Astrocyte (in vitro differentiated cells and primary cell): ENCODE measurements at regions not wholly inside any gene's neighbourhood (a gene's known extent, or its start where the extent isn't known, plus 50 kb on each side); places are given as distances from the start of the nearest gene placed in this dataset.

Experiments used
- DNase-seq: peaks from one replicate; pipeline ENCODE4 v3.0.0-alpha.2; 2010; ENCODE audit warnings: low read depth
- FAIRE-seq: peaks from 2 replicates; lab custom pipeline; 2011; peaks lifted over from hg19 to GRCh38; lab: Jason Lieb, UNC
- H2AFZ ChIP-seq: 2 replicates; pipeline ENCODE4 v1.6.0; 2012; ENCODE audit warnings: low read depth, low read length, inconsistent platforms
- H3K27ac ChIP-seq: 2 replicates; pipeline ENCODE4 v1.5.1; 2011; ENCODE audit warnings: low read depth, low read length, inconsistent platforms
- H3K27me3 ChIP-seq: 2 replicates; pipeline ENCODE4 v1.6.0; 2011; ENCODE audit warnings: low read length, inconsistent platforms; ENCODE audit not compliant: insufficient read depth
- H3K36me3 ChIP-seq: 2 replicates; pipeline ENCODE4 v1.5.1; 2011; ENCODE audit warnings: low read length, inconsistent platforms; ENCODE audit not compliant: insufficient read depth
- H3K4me1 ChIP-seq: 2 replicates; pipeline ENCODE4 v1.5.1; 2011; ENCODE audit warnings: low read length, inconsistent platforms; ENCODE audit not compliant: insufficient read depth
- H3K4me2 ChIP-seq: 2 replicates; pipeline ENCODE4 v1.6.0; 2012; ENCODE audit warnings: low read length, inconsistent platforms
- H3K4me3 ChIP-seq: 2 replicates; pipeline ENCODE4 v1.5.1; 2011; ENCODE audit warnings: low read depth, mild to moderate bottlenecking, low read length, inconsistent platforms; ENCODE audit not compliant: insufficient read depth
- H3K79me2 ChIP-seq: 2 replicates; pipeline ENCODE4 v1.6.0; 2012; ENCODE audit warnings: mild to moderate bottlenecking, low read length, inconsistent platforms; ENCODE audit not compliant: insufficient read depth
- H3K9ac ChIP-seq: 2 replicates; pipeline ENCODE4 v1.6.0; 2012; ENCODE audit warnings: mild to moderate bottlenecking, low read length, inconsistent platforms
- H3K9me3 ChIP-seq: 2 replicates; pipeline ENCODE4 v1.5.1; 2012; ENCODE audit warnings: low read depth, mild to moderate bottlenecking, low read length, inconsistent platforms; ENCODE audit not compliant: insufficient read depth
- H4K20me1 ChIP-seq: 2 replicates; pipeline ENCODE4 v1.6.0; 2012; ENCODE audit warnings: low read length, inconsistent platforms; ENCODE audit not compliant: insufficient read depth
- H3K27ac Mint-ChIP-seq: one replicate; pipeline ENCODE4 v1.8.0; 2021; ENCODE audit warnings: mild to moderate bottlenecking, mixed read lengths; ENCODE audit not compliant: unreplicated experiment
- H3K27me3 Mint-ChIP-seq: one replicate; pipeline ENCODE4 v1.8.0; 2021; ENCODE audit warnings: low read depth, mixed read lengths; ENCODE audit not compliant: unreplicated experiment
- H3K36me3 Mint-ChIP-seq: one replicate; pipeline ENCODE4 v1.8.0; 2021; ENCODE audit warnings: low read depth, mixed read lengths; ENCODE audit not compliant: unreplicated experiment
- H3K4me1 Mint-ChIP-seq: one replicate; pipeline ENCODE4 v1.8.0; 2021; ENCODE audit warnings: low read depth, mixed read lengths; ENCODE audit not compliant: unreplicated experiment
- H3K4me3 Mint-ChIP-seq: one replicate; pipeline ENCODE4 v1.8.0; 2021; ENCODE audit warnings: mild to moderate bottlenecking, moderate library complexity, mixed read lengths; ENCODE audit not compliant: unreplicated experiment
- H3K9me3 Mint-ChIP-seq: one replicate; pipeline ENCODE4 v1.8.0; 2021; ENCODE audit warnings: mild to moderate bottlenecking, mixed read lengths; ENCODE audit not compliant: unreplicated experiment
- EZH2 ChIP-seq: IDR thresholded peaks from 2 replicates; pipeline ENCODE4 v1.6.1; 2012; ENCODE audit warnings: mild to moderate bottlenecking, low read length, inconsistent platforms; ENCODE audit not compliant: insufficient read depth
- TF ChIP-seq, protein P1 (sequence below): IDR thresholded peaks from 2 replicates; pipeline ENCODE4 v1.5.1; 2011; ENCODE audit warnings: low read depth, mild to moderate bottlenecking, inconsistent platforms, low read length, moderate library complexity; ENCODE audit not compliant: insufficient read depth

GRCh38 chr15:97652041-97652440 lies 308.5 kb upstream of the ARRDC4 start:
- H3K4me2 ChIP-seq, result no peak overlapping the region
- no peak overlapping the region for H3K9ac ChIP-seq
- H3K4me3 ChIP-seq, result no peak overlapping the region
- H3K27me3 Mint-ChIP-seq, result peaks cover 20% of the 10 kb centered on the region
- no peaks in the 10 kb centered on the region for H3K4me1 ChIP-seq
- DNase-seq (no peak), FAIRE-seq (no peak)
- peaks cover 2% of the 10 kb centered on the region for H3K9me3 Mint-ChIP-seq
- H3K79me2 ChIP-seq, result no peaks in the 10 kb centered on the region
- H3K36me3 ChIP-seq, result no peaks in the 10 kb centered on the region
- H3K36me3 Mint-ChIP-seq, result no peaks in the 10 kb centered on the region
- no peak overlapping the region for H3K27ac ChIP-seq
- TF ChIP-seq EZH2, result no peak
- TF ChIP-seq, protein P1, sequence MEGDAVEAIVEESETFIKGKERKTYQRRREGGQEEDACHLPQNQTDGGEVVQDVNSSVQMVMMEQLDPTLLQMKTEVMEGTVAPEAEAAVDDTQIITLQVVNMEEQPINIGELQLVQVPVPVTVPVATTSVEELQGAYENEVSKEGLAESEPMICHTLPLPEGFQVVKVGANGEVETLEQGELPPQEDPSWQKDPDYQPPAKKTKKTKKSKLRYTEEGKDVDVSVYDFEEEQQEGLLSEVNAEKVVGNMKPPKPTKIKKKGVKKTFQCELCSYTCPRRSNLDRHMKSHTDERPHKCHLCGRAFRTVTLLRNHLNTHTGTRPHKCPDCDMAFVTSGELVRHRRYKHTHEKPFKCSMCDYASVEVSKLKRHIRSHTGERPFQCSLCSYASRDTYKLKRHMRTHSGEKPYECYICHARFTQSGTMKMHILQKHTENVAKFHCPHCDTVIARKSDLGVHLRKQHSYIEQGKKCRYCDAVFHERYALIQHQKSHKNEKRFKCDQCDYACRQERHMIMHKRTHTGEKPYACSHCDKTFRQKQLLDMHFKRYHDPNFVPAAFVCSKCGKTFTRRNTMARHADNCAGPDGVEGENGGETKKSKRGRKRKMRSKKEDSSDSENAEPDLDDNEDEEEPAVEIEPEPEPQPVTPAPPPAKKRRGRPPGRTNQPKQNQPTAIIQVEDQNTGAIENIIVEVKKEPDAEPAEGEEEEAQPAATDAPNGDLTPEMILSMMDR, result no peak
- H3K4me1 Mint-ChIP-seq, result peaks cover 2% of the 10 kb centered on the region
- no peak overlapping the region for H3K27ac Mint-ChIP-seq
- H4K20me1 ChIP-seq, result no peaks in the 10 kb centered on the region
- H3K9me3 ChIP-seq, result no peaks in the 10 kb centered on the region
- H3K4me3 Mint-ChIP-seq, result peak overlapping the region; percentile 4
- H2AFZ ChIP-seq, result no peak overlapping the region
- peaks cover 5% of the 10 kb centered on the region for H3K27me3 ChIP-seq

- peak overlapping the region; percentile 4 for H3K4me3 Mint-ChIP-seq
- Histone ChIP-seq H3K27me3 (peaks cover 5% of the 10 kb centered on the region), H3K4me2 (peak overlapping the region; percentile 52), H3K79me2 (no peaks in the 10 kb centered on the region), H4K20me1 (no peaks in the 10 kb centered on the region), H3K9ac (no peak overlapping the region), H3K27ac (no peak overlapping the region), H2AFZ (peak overlapping the region; percentile 69), H3K9me3 (no peaks in the 10 kb centered on the region), H3K4me1 (no peaks in the 10 kb centered on the region), H3K36me3 (no peaks in the 10 kb centered on the region), H3K4me3 (peak overlapping the region; percentile 17)
- TF ChIP-seq EZH2, result no peak
- TF ChIP-seq, protein P1, result no peak
- peaks cover 2% of the 10 kb centered on the region for H3K9me3 Mint-ChIP-seq
- peaks cover 2% of the 10 kb centered on the region for H3K4me1 Mint-ChIP-seq
- no peak for DNase-seq
- no peaks in the 10 kb centered on the region for H3K36me3 Mint-ChIP-seq
- H3K27me3 Mint-ChIP-seq, result peaks cover 20% of the 10 kb centered on the region
- H3K27ac Mint-ChIP-seq, result no peak overlapping the region
- no peak for FAIRE-seq
These were observed 307.8 kb upstream of the ARRDC4 start for GRCh38 chr15:97652700-97653167.

DNA sequence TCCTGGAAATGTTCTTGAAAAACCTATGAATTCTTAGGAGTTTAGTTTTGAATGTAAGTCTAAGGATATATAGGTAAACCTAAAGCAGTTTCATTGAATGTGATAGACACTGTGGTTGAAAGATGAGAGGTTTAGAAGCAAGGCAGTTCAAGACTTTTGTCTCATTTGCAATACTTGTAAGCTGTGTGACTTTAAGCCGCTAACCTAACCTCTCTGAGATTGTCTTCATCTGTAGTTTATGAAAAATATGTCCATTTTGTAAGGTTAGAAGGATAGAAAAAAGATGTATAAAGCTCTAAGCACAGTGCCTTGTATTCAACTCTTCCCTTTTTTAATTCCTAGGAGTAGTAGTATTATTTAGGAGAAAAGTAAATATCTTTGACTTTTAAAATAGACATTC lies 306.6 kb upstream of the ARRDC4 start:
- no peak for FAIRE-seq
- H3K9me3 Mint-ChIP-seq, result peaks cover 2% of the 10 kb centered on the region
- no peak overlapping the region for H3K4me2 ChIP-seq

More for the DNA sequence above, 306.6 kb upstream of the ARRDC4 start:
- H3K4me1 ChIP-seq, result no peaks in the 10 kb centered on the region
- no peak for DNase-seq
- H3K27ac ChIP-seq, result no peak overlapping the region
- no peaks in the 10 kb centered on the region for H3K36me3 Mint-ChIP-seq
- no peaks in the 10 kb centered on the region for H3K79me2 ChIP-seq
- no peaks in the 10 kb centered on the region for H3K36me3 ChIP-seq
- no peaks in the 10 kb centered on the region for H4K20me1 ChIP-seq
- H3K4me1 Mint-ChIP-seq, result peaks cover 2% of the 10 kb centered on the region
- no peak overlapping the region for H3K9ac ChIP-seq
- peaks cover 5% of the 10 kb centered on the region for H3K27me3 ChIP-seq
- H3K9me3 ChIP-seq, result no peaks in the 10 kb centered on the region
- H3K4me3 ChIP-seq, result no peak overlapping the region
- TF ChIP-seq EZH2, result no peak
- TF ChIP-seq, protein P1, result no peak
- H3K27me3 Mint-ChIP-seq, result peaks cover 20% of the 10 kb centered on the region
- H3K27ac Mint-ChIP-seq, result no peak overlapping the region
- H2AFZ ChIP-seq, result no peak overlapping the region
- no peak overlapping the region for H3K4me3 Mint-ChIP-seq
